ENCODE measurements at regions not wholly inside any gene's neighbourhood (a gene's known extent, or its start where the extent isn't known, plus 50 kb on each side); places are given as distances from the start of the nearest gene placed in this dataset.

DNA sequence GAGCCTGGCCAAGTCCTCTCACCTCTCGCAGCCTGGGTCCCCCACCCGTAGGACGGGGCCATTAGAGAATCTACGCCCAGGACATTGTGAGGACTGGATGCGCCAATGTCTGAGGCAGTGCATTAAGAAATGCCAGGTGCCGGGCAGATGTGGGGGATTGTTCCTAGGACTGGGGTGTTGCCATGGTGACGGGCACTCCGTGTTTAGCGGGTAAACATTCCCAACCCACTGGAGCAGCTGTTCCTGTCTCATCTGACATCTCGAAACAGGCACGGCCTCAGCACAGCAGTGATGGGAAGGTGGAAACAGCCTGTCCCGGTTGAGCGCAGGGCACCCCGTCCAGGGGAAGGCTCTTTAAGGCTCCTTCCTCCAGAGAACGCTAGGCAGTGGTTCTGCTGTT is 99.6 kb upstream of the RTL6 start:
- TF ChIP-seq, protein P1, sequence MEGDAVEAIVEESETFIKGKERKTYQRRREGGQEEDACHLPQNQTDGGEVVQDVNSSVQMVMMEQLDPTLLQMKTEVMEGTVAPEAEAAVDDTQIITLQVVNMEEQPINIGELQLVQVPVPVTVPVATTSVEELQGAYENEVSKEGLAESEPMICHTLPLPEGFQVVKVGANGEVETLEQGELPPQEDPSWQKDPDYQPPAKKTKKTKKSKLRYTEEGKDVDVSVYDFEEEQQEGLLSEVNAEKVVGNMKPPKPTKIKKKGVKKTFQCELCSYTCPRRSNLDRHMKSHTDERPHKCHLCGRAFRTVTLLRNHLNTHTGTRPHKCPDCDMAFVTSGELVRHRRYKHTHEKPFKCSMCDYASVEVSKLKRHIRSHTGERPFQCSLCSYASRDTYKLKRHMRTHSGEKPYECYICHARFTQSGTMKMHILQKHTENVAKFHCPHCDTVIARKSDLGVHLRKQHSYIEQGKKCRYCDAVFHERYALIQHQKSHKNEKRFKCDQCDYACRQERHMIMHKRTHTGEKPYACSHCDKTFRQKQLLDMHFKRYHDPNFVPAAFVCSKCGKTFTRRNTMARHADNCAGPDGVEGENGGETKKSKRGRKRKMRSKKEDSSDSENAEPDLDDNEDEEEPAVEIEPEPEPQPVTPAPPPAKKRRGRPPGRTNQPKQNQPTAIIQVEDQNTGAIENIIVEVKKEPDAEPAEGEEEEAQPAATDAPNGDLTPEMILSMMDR (IDR thresholded peaks at IDR 0.05), result no peak

DNA sequence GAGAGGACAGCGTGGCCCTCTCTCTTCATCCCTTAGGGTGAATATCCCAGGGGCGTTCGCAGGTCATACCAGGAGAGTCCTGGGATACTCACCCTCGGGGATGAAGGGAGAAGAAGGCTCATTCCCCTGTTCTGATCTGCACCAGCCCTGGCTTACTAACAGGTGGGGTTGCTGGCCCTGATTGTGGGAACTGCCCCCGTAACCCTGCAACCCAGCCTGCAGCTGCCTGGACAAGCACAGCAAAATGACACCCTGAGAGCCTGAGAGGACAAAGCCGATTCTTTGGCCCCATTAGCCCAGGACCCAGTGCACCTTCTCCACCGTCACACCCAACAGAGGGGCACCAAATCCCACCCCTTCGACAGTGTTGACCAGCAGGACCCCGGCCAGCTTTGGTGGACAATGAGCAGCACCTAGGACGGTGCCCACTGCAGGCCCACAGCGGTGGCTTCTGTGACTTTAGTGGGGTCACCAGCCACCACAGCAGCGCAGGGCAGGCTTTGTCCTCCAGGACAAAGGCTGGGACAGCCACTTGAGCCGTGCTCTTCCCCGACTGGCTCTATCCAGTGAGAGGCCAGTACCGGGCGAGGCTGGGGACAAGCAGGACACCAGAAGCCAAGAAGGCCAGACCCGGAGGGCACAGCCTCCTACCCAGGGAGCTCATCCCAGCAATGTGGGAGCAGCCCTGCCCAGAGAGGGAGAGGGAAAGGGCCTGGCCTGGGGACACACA is 98.5 kb upstream of the RTL6 start:
- TF ChIP-seq, protein P1 (IDR thresholded peaks at IDR 0.05), result no peak

DNA sequence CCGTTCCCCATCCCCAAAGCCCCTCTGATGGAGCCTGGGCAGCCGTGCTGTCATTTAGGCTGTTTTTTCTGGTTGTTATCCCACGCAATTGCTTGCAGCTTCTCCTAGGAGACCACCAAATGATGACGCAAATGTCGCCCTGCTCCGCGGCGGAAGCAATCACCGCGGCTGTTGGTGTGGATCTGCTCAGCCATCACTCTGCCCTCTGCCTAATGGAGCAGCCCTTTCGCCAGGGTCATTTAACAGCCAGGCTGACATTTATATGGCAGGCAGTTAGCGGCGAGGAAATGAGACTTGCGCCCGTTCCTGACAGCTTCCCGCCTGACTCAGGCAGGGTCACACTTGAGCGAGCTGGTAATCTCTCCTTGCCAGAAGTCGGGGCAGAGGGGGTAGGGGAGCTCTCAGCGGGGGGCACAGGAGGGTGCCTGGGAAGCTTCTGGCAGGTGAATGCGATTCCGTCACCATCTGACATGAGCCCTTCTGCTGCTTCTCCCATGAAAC is 97.9 kb upstream of the RTL6 start:
- TF ChIP-seq, protein P1 (IDR thresholded peaks at IDR 0.05), result no peak

DNA sequence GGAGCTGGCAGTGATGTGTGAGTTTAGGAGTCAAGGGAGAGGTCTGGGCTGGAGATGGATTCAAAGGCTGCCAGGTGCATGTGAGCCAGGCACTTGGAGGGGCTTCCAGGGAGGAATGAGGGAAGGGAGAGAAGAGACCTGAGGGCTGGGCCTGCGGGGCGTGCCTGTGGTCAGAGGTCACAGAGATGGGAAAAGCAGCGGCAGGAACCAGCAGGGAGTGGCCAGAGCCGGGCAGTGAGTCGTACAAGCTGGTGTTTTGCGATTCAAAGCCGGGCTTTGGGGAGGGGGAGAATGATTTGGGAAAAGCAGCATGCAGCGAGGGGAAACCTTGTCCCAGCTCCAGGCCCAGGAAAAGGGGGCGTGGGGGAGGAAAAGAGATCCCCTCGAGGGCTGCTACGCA is 96.9 kb upstream of the RTL6 start:
- TF ChIP-seq, protein P1 (IDR thresholded peaks at IDR 0.05), result no peak

DNA sequence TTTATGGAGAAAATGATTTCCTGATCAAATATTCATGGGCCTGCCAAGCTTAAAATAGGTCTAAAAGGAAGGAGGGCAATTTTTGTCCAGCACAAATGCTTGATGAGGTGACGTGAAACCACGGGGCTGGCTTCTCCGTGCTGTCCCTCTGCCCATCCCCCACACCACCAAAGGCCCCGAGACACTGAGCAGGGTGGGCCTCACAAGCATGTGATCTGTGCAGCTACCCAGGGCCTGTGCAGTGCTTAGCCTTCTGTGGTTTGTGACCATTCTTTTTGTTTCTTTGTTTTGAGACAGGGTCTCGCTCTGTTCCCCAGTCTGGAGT is 94.8 kb upstream of the RTL6 start:
- TF ChIP-seq, protein P1 (IDR thresholded peaks at IDR 0.05), result no peak

DNA sequence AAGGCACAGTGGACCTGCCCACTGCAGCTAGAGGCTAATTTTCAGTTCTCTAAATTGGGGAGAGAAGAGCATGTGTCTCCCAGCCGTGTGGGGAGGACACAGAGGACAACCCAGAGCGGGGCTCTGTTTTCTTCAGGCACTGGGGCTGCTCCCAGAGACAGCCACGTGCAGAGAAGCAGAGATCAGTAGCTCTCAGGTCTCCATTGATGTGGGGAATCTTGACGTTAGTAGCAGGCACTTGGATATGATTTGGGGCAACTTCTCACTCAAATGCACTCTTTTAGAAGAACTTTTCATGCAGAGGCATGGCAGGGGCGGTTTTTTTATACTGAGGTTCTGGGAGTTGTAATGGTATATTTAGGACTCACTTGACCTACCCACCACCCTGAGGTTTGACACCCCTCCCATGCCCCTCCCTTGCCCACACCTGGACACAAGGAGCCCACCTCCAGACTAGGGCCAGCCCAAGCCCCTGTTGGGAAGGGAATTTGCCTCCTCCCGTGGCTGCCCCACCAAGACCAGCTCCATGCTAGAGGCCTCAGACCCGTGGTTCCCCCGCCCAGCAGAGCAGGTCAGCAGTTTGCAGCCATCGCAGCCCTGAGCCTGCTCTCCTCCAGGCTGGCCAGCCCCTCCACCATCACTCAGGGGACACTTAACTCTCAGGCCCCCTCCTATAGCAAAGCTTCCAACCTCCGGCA is 94.2 kb upstream of the RTL6 start:
- TF ChIP-seq, protein P1 (IDR thresholded peaks at IDR 0.05), result no peak

DNA sequence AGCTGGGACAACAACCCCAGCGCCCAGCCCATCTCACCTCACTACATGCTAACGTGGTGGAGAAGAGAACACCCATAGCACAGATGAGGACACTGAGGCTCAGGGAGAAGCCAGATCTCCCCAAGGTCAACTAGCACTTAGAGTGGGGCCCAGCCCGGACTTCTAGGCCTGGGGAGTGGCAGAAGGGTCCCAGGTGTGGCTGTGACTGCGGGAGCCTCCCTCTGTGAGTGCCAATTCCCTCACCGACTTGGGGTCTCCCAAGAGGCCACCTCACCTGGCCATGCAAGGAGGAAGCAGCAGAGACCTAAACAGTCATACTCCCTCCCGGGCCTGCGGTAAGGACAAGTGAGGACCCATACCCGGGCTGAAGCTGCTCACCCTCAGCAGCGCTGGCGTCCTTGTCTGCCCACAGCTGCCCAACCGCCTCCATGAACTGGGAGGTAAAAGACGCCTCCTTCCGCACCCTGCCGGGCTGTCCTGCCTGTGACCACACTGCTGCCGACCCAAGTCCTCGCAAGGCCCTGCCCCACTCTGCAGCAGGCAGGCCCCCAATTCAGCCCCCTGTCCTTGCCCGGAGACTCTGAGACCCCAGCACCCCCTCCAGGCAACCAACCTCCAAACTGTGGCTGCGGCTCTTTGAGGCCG is 93.2 kb upstream of the RTL6 start:
- TF ChIP-seq, protein P1 (IDR thresholded peaks at IDR 0.05), result no peak
